ENCODE measurements at regions not wholly inside any gene's neighbourhood (a gene's known extent, or its start where the extent isn't known, plus 50 kb on each side); places are given as distances from the start of the nearest gene placed in this dataset.
A peak's percentile ranks its signal among the peaks of the same experiment; 100 is the strongest.

- TF ChIP-seq ZSCAN23 (tag by site-specific recombination; IDR thresholded peaks at IDR 0.05) (no peak), SCRT1 (tag by site-specific recombination; IDR thresholded peaks at IDR 0.05; ENCODE audit: borderline replicate concordance) (no peak), ZNF174 (tag by site-specific recombination; IDR thresholded peaks at IDR 0.05) (no peak), FEZF1 (tag by site-specific recombination; IDR thresholded peaks at IDR 0.05) (peak; percentile 80), ZNF280C (tag by site-specific recombination; IDR thresholded peaks at IDR 0.05) (no peak), ZNF623 (tag by site-specific recombination; IDR thresholded peaks at IDR 0.05) (peak; percentile 15; the same call in 1 of the 2 replicates), ZNF48 (tag by site-specific recombination; IDR thresholded peaks at IDR 0.05) (no peak), ZNF292 (tag by site-specific recombination; IDR thresholded peaks at IDR 0.05; ENCODE audit: borderline replicate concordance, low read depth) (no peak), ZNF830 (tag by site-specific recombination; IDR thresholded peaks at IDR 0.05; ENCODE audit: low read depth) (no peak), ZNF23 (tag by site-specific recombination; IDR thresholded peaks at IDR 0.05; ENCODE audit: borderline replicate concordance) (no peak), WT1 (tag by site-specific recombination; IDR thresholded peaks at IDR 0.05) (peak; percentile 84), KLF1 (tag by site-specific recombination; IDR thresholded peaks at IDR 0.05) (no peak), ZNF747 (tag by site-specific recombination; IDR thresholded peaks at IDR 0.05) (no peak), ATF2 (tag by site-specific recombination; IDR thresholded peaks at IDR 0.05; ENCODE audit: low read depth) (peak; percentile 93), ZNF549 (tag by site-specific recombination; IDR thresholded peaks at IDR 0.05) (no peak), ZNF223 (tag by site-specific recombination; IDR thresholded peaks at IDR 0.05) (peak; percentile 98), ZNF792 (tag by site-specific recombination; IDR thresholded peaks at IDR 0.05) (no peak), ZNF184 (tag by site-specific recombination; IDR thresholded peaks at IDR 0.05) (peak; percentile 73), ZNF580 (tag by site-specific recombination; IDR thresholded peaks at IDR 0.05) (0 out of 2 replicates have a peak, but pooled peaks have one; percentile 3), HOXA7 (CRISPR knock-in tag; IDR thresholded peaks at IDR 0.05; ENCODE audit: borderline replicate concordance) (no peak), HOXD13 (CRISPR knock-in tag; IDR thresholded peaks at IDR 0.05; ENCODE audit: borderline replicate concordance) (no peak), ZBTB48 (tag by site-specific recombination; IDR thresholded peaks at IDR 0.05) (peak; percentile 72), ZNF777 (tag by site-specific recombination; IDR thresholded peaks at IDR 0.05; ENCODE audit: borderline replicate concordance) (no peak), ZNF239 (tag by site-specific recombination; IDR thresholded peaks at IDR 0.05) (no peak), ZNF169 (tag by site-specific recombination; IDR thresholded peaks at IDR 0.05) (no peak), ZNF266 (tag by site-specific recombination; IDR thresholded peaks at IDR 0.05; ENCODE audit: low read depth) (no peak), ZNF404 (tag by site-specific recombination; IDR thresholded peaks at IDR 0.05) (no peak), SCRT2 (tag by site-specific recombination; IDR thresholded peaks at IDR 0.05) (no peak)
- TF ChIP-seq, protein P1, sequence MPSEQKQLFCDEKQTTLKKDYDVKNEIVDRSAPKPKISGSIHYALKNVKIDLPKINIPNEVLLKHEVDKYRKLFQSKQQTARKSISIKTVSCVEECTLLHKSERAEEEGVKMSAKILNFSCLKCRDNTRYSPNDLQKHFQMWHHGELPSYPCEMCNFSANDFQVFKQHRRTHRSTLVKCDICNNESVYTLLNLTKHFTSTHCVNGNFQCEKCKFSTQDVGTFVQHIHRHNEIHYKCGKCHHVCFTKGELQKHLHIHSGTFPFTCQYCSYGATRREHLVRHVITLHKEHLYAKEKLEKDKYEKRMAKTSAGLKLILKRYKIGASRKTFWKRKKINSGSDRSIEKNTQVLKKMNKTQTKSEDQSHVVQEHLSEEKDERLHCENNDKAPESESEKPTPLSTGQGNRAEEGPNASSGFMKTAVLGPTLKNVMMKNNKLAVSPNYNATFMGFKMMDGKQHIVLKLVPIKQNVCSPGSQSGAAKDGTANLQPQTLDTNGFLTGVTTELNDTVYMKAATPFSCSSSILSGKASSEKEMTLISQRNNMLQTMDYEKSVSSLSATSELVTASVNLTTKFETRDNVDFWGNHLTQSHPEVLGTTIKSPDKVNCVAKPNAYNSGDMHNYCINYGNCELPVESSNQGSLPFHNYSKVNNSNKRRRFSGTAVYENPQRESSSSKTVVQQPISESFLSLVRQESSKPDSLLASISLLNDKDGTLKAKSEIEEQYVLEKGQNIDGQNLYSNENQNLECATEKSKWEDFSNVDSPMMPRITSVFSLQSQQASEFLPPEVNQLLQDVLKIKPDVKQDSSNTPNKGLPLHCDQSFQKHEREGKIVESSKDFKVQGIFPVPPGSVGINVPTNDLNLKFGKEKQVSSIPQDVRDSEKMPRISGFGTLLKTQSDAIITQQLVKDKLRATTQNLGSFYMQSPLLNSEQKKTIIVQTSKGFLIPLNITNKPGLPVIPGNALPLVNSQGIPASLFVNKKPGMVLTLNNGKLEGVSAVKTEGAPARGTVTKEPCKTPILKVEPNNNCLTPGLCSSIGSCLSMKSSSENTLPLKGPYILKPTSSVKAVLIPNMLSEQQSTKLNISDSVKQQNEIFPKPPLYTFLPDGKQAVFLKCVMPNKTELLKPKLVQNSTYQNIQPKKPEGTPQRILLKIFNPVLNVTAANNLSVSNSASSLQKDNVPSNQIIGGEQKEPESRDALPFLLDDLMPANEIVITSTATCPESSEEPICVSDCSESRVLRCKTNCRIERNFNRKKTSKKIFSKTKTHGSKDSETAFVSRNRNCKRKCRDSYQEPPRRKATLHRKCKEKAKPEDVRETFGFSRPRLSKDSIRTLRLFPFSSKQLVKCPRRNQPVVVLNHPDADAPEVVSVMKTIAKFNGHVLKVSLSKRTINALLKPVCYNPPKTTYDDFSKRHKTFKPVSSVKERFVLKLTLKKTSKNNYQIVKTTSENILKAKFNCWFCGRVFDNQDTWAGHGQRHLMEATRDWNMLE (tag by site-specific recombination; conservative IDR thresholded peaks at IDR 0.05; ENCODE audit: low read depth): peak; percentile 53; the same call in 1 of the 2 replicates
- TF ChIP-seq, protein P2, sequence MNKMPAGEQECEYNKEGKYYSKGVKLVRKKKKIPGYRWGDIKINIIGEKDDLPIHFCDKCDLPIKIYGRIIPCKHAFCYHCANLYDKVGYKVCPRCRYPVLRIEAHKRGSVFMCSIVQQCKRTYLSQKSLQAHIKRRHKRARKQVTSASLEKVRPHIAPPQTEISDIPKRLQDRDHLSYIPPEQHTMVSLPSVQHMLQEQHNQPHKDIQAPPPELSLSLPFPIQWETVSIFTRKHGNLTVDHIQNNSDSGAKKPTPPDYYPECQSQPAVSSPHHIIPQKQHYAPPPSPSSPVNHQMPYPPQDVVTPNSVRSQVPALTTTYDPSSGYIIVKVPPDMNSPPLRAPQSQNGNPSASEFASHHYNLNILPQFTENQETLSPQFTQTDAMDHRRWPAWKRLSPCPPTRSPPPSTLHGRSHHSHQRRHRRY (tag by site-specific recombination; IDR thresholded peaks at IDR 0.05): 0 out of 2 replicates have a peak, but pooled peaks have one; percentile 21
Observed at GRCh38 chr1:234978397-234979295, 150.0 kb downstream of the TOMM20 start (continued).

Measured in HEK293 (cell line).